ENCODE measurements at regions not wholly inside any gene's neighbourhood (a gene's known extent, or its start where the extent isn't known, plus 50 kb on each side); places are given as distances from the start of the nearest gene placed in this dataset.
A peak's percentile ranks its signal among the peaks of the same experiment; 100 is the strongest.

GRCh38 chr5:15007646-15008045 is 136.1 kb upstream of the ANKH start:
- peak overlapping the region; percentile 53 for H3K9ac ChIP-seq

GRCh38 chr5:15004506-15004905 is 132.9 kb upstream of the ANKH start:
- Histone ChIP-seq H3F3A (ENCODE audit: insufficient read depth) (peaks cover 21% of the 10 kb centered on the region), H3K27me3 (replicated peaks; ENCODE audit: insufficient read depth) (no peaks in the 10 kb centered on the region), H3K36me3 (ENCODE audit: low read depth) (no peaks in the 10 kb centered on the region), H3K9me2 (ENCODE audit: insufficient read depth) (no peaks in the 10 kb centered on the region), H3K79me2 (ENCODE audit: insufficient read depth) (no peaks in the 10 kb centered on the region), H3K9ac (no peak overlapping the region), H3K27ac (no peak overlapping the region), H3K9me3 (ENCODE audit: low read depth) (no peaks in the 10 kb centered on the region), H3K4me2 (ENCODE audit: unreplicated experiment) (no peak overlapping the region), H3K4me3 (no peak overlapping the region), H3K4me1 (ENCODE audit: insufficient read depth) (peaks cover 36% of the 10 kb centered on the region), H4K20me1 (ENCODE audit: insufficient read depth) (no peaks in the 10 kb centered on the region), H2AFZ (no peak overlapping the region)
- no peak for DNase-seq
- TF ChIP-seq EZH2phosphoT487 (IDR thresholded peaks at IDR 0.05; ENCODE audit: insufficient read depth, low read depth) (no peak), EZH2 (IDR thresholded peaks at IDR 0.05; ENCODE audit: insufficient read depth, poor library complexity, severe bottlenecking) (no peak)
- in situ Hi-C loops (cut with MboI), result loop anchor here (5.0 to 10.0 kb wide), 3 partner anchors 120 to 310 kb away; no protein-coding TSS in a partner anchor

More at GRCh38 chr5:15007646-15008045, 136.1 kb upstream of the ANKH start:
- H3K36me3 ChIP-seq (ENCODE audit: low read depth), result no peaks in the 10 kb centered on the region
- peak; percentile 75 for DNase-seq
- H3K9me3 ChIP-seq (ENCODE audit: low read depth), result no peaks in the 10 kb centered on the region
- 6 to 9% methylated on average over 4 of the region's 4 CpGs for WGBS, 2 experiments (ENCODE audit: low coverage in 1 of 2, low lambda C conversion rate in 2 of 2, missing lambda C conversion rate in 2 of 2)
- no peaks in the 10 kb centered on the region for H3K9me2 ChIP-seq (ENCODE audit: insufficient read depth)
- no peaks in the 10 kb centered on the region for H4K20me1 ChIP-seq (ENCODE audit: insufficient read depth)
- H3K79me2 ChIP-seq (ENCODE audit: insufficient read depth), result no peaks in the 10 kb centered on the region
- H3K4me3 ChIP-seq, result peak overlapping the region; percentile 31
- peaks cover 23% of the 10 kb centered on the region for H3F3A ChIP-seq (ENCODE audit: insufficient read depth)
- peak overlapping the region; percentile 67 for H3K4me2 ChIP-seq (ENCODE audit: unreplicated experiment)
- peaks cover 39% of the 10 kb centered on the region for H3K4me1 ChIP-seq (ENCODE audit: insufficient read depth)
- peak overlapping the region; percentile 38 for H2AFZ ChIP-seq
- H3K27me3 ChIP-seq (replicated peaks; ENCODE audit: insufficient read depth), result no peaks in the 10 kb centered on the region
- in situ Hi-C loops (cut with MboI), result loop anchor here (10.0 kb wide), 2 partner anchors 123 to 313 kb away; no protein-coding TSS in a partner anchor
- TF ChIP-seq EZH2 (IDR thresholded peaks at IDR 0.05; ENCODE audit: insufficient read depth, poor library complexity, severe bottlenecking) (no peak), EZH2phosphoT487 (IDR thresholded peaks at IDR 0.05; ENCODE audit: insufficient read depth, low read depth) (no peak)
- H3K27ac ChIP-seq, result peak overlapping the region; percentile 82

- Histone ChIP-seq H3K9me2 (ENCODE audit: insufficient read depth) (no peaks in the 10 kb centered on the region), H3K4me3 (no peak overlapping the region), H3F3A (ENCODE audit: insufficient read depth) (peaks cover 14% of the 10 kb centered on the region), H3K27ac (no peak overlapping the region), H3K36me3 (ENCODE audit: low read depth) (no peaks in the 10 kb centered on the region), H2AFZ (no peak overlapping the region), H3K4me1 (ENCODE audit: insufficient read depth) (peaks cover 28% of the 10 kb centered on the region), H3K9me3 (ENCODE audit: low read depth) (no peaks in the 10 kb centered on the region), H3K4me2 (ENCODE audit: unreplicated experiment) (no peak overlapping the region), H3K9ac (no peak overlapping the region), H3K27me3 (replicated peaks; ENCODE audit: insufficient read depth) (no peaks in the 10 kb centered on the region), H3K79me2 (ENCODE audit: insufficient read depth) (no peaks in the 10 kb centered on the region), H4K20me1 (ENCODE audit: insufficient read depth) (no peaks in the 10 kb centered on the region)
- WGBS, 2 experiments (ENCODE audit: low coverage in 1 of 2, low lambda C conversion rate in 2 of 2, missing lambda C conversion rate in 2 of 2), result 50 to 51% methylated on average over 4 of the region's 4 CpGs
- DNase-seq, result peak; percentile 89
- no peak for TF ChIP-seq EZH2 (IDR thresholded peaks at IDR 0.05; ENCODE audit: insufficient read depth, poor library complexity, severe bottlenecking)
- no peak for TF ChIP-seq EZH2phosphoT487 (IDR thresholded peaks at IDR 0.05; ENCODE audit: insufficient read depth, low read depth)
- in situ Hi-C loops (cut with MboI), result loop anchor here (5.0 to 10.0 kb wide), 3 partner anchors 119 to 309 kb away; no protein-coding TSS in a partner anchor
Observed at GRCh38 chr5:15003511-15003920, 131.9 kb upstream of the ANKH start.

- Histone ChIP-seq H4K20me1 (ENCODE audit: insufficient read depth) (no peaks in the 10 kb centered on the region), H2AFZ (no peak overlapping the region), H3K9me3 (ENCODE audit: low read depth) (no peaks in the 10 kb centered on the region), H3K4me3 (no peak overlapping the region), H3F3A (ENCODE audit: insufficient read depth) (peaks cover 7% of the 10 kb centered on the region), H3K79me2 (ENCODE audit: insufficient read depth) (no peaks in the 10 kb centered on the region), H3K4me2 (ENCODE audit: unreplicated experiment) (no peak overlapping the region), H3K27me3 (replicated peaks; ENCODE audit: insufficient read depth) (no peaks in the 10 kb centered on the region), H3K4me1 (ENCODE audit: insufficient read depth) (peaks cover 21% of the 10 kb centered on the region), H3K27ac (no peak overlapping the region), H3K9ac (no peak overlapping the region), H3K9me2 (ENCODE audit: insufficient read depth) (no peaks in the 10 kb centered on the region), H3K36me3 (ENCODE audit: low read depth) (no peaks in the 10 kb centered on the region)
- peak; percentile 36 for DNase-seq
- TF ChIP-seq EZH2phosphoT487 (IDR thresholded peaks at IDR 0.05; ENCODE audit: insufficient read depth, low read depth) (no peak), EZH2 (IDR thresholded peaks at IDR 0.05; ENCODE audit: insufficient read depth, poor library complexity, severe bottlenecking) (no peak)
- 10 to 21% methylated on average over 2 of the region's 2 CpGs for WGBS, 2 experiments (ENCODE audit: low coverage in 1 of 2, low lambda C conversion rate in 2 of 2, missing lambda C conversion rate in 2 of 2)
- in situ Hi-C loops (cut with MboI), result loop anchor here (5.0 to 10.0 kb wide), 3 partner anchors 118 to 308 kb away; no protein-coding TSS in a partner anchor
Observed at GRCh38 chr5:15002791-15003190, 131.2 kb upstream of the ANKH start.
